Transverse colon (tissue), 4 donors: ENCODE measurements at regions not wholly inside any gene's neighbourhood (a gene's known extent, or its start where the extent isn't known, plus 50 kb on each side); places are given as distances from the start of the nearest gene placed in this dataset.
A peak's percentile ranks its signal among the peaks of the same experiment; 100 is the strongest.

Source experiments
- DNase-seq: peaks from one replicate; pipeline ENCODE4 v3.0.0-alpha.2; 2019
- H3K27ac ChIP-seq, 4 donors: fragments of 200-600 bp; sonication (generic); 2 replicates each; pipeline ENCODE4 v1.5.1; 2016 to 2018; ENCODE audit warnings: inconsistent platforms in 4 of 4
- H3K27me3 ChIP-seq: fragments of 200-600 bp; sonication (generic); 2 replicates; pipeline ENCODE4 v1.5.1; 2017; ENCODE audit warnings: inconsistent platforms
- H3K36me3 ChIP-seq, 4 donors: fragments of 200-600 bp; sonication (generic); 2 replicates each; pipeline ENCODE4 v1.5.1; 2017 to 2019; ENCODE audit warnings: inconsistent platforms in 4 of 4
- H3K4me1 ChIP-seq, 4 donors: fragments of 200-600 bp; sonication (generic); 2 replicates each; pipeline ENCODE4 v1.5.1; 2017 to 2020; ENCODE audit warnings: inconsistent platforms in 4 of 4
- H3K4me3 ChIP-seq, 4 donors: fragments of 200-600 bp; sonication (generic); 1 replicate in 1 of 4; 2 replicates in 3 of 4; pipeline versions ENCODE4 v1.5.1 to v1.6.1; 2017 to 2019; ENCODE audit warnings: inconsistent platforms in 4 of 4
- H3K9me3 ChIP-seq, 2 donors: fragments of 200-600 bp; sonication (generic); 2 replicates each; pipeline ENCODE4 v1.5.1; 2017 to 2019; ENCODE audit warnings: inconsistent platforms in 2 of 2
- EP300 ChIP-seq: sonication (generic); formaldehyde crosslinking; IDR thresholded peaks from one replicate; pipeline ENCODE4 v1.6.1; 2017; ENCODE audit warnings: antibody characterized with exemption, low read depth
- POLR2A ChIP-seq: fragments of 450-650 bp; IDR thresholded peaks from one replicate; pipeline ENCODE4 v1.6.1; 2016; ENCODE audit warnings: antibody characterized with exemption, mild to moderate bottlenecking, moderate library complexity
- POLR2AphosphoS5 ChIP-seq, 3 donors: sonication (generic); formaldehyde crosslinking; IDR thresholded peaks; one replicate each; pipeline ENCODE4 v1.6.1; 2016; ENCODE audit warnings: antibody characterized with exemption in 3 of 3
- WGBS, 2 donors: methylation state at CpG; one replicate each; pipeline ENCODE4 v1.1.5; 2018; ENCODE audit warnings: low coverage in 1 of 2; 5-methylcytosine and 5-hydroxymethylcytosine counted together
- in situ Hi-C, 4 donors: fragments of 200-750 bp; cut with MboI; loops; one replicate each; pipeline versions ENCODE4 v1.15.0 to v1.15.1; 2017; ENCODE audit warnings: low sequenced_read_pairs in 3 of 4, low pct_ligation_motif_present in 1 of 4, low pct_unique_long_range_greater_than_20kb in 1 of 4
- intact Hi-C: fragments of 100-400 bp; cut with DNase I; formaldehyde crosslinking; loops from one replicate; pipeline ENCODE4 v1.15.1; 2023; ENCODE audit warnings: low total_unique reads
- TF ChIP-seq, protein P1 (sequence below), 5 experiments: fragments of 200-600 bp in 3 of 5; fragments of 450-650 bp in 2 of 5; sonication (generic) in 3 of 5; IDR thresholded peaks; 1 replicate in 2 of 5; 2 replicates in 3 of 5; pipeline ENCODE4 v1.5.1; 2016 to 2017; ENCODE audit warnings: antibody characterized with exemption in 5 of 5, inconsistent platforms in 3 of 5, mild to moderate bottlenecking in 2 of 5, moderate library complexity in 1 of 5

DNA sequence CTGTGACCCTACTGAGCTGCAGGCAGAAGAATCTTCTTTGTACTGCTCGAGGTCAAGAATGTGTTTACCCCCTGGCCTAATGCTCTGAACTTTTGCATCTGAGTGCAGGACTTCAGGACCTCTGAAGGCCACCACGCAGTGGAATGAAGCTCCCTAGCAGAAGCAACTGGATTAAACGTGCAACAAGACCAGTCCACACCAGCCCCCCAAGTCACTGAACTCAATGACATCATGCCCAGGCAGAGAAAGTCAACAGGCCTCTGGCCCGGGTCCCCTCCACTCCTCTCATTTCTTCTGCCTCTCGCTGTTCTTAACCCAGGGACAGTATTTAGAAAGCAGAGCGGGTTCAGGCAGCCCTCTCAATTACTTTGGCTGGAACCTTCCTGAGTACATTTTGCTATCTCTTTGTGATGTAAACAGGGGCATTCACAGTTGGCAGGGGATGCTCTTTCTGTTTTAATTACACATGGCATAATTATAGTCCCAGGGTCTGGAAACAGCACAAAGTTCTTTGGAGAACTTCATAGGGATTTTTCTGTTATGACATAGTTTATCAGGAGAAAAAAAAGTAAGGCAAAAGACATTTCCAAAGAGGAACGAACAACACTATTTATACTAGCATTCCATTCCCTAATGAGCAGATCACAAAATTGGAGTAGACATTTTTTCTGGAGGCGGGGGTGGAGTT lies 108.2 kb upstream of the SPATA31D4 start:
- DNase-seq, result no peak
- WGBS, 2 donors, result 70 to 72% methylated on average over 4 to 8 of the region's 8 CpGs

DNA sequence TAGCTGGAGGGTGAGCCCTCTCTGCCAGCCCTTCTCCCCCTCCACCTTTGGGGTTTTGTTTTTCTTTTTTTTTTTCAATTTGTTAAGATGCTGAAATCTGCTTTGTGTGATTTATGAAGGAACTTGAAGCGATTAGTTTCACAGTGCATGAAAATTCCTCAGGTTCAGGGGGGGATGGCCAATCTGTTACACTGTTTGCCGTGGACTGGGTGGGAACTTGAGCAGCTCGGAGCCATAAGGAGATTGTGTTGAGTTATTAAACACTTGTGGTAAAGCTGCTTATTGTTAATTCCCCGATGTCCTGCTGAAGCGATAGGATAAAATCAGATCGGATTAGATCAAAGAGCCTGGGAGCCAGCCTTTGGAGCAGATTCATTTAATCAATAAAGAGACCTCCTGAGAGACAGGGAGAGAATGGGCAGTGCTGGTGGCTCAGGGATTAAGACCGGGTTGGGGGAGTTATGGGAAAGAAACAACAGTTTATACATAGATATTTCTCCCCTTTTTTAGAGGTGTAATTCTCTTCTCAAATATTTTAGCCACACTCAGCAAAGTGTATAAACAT lies 105.8 kb upstream of the SPATA31D4 start:
- DNase-seq, result no peak
- 90% methylated on average over 7 of the region's 7 CpGs for WGBS, 2 donors

More for the DNA sequence above, 108.2 kb upstream of the SPATA31D4 start:
- Histone ChIP-seq H3K4me1 (peaks cover 0 to 18% (median 0%) of the 10 kb centered on the region in 4 donors), H3K36me3 (no peaks in the 10 kb centered on the region), H3K27me3 (no peaks in the 10 kb centered on the region), H3K9me3 (no peaks in the 10 kb centered on the region), H3K27ac (peak overlapping the region; percentile 44 to 61 (median 57)), H3K4me3 (no peak overlapping the region)
- in situ Hi-C loops, result no loop called here
- intact Hi-C loops, result no loop called here
- peak in 2 of 3 donors; percentile 22 to 44 for TF ChIP-seq POLR2AphosphoS5 (IDR thresholded peaks at IDR 0.05)
- no peak for TF ChIP-seq POLR2A
- TF ChIP-seq, protein P1, sequence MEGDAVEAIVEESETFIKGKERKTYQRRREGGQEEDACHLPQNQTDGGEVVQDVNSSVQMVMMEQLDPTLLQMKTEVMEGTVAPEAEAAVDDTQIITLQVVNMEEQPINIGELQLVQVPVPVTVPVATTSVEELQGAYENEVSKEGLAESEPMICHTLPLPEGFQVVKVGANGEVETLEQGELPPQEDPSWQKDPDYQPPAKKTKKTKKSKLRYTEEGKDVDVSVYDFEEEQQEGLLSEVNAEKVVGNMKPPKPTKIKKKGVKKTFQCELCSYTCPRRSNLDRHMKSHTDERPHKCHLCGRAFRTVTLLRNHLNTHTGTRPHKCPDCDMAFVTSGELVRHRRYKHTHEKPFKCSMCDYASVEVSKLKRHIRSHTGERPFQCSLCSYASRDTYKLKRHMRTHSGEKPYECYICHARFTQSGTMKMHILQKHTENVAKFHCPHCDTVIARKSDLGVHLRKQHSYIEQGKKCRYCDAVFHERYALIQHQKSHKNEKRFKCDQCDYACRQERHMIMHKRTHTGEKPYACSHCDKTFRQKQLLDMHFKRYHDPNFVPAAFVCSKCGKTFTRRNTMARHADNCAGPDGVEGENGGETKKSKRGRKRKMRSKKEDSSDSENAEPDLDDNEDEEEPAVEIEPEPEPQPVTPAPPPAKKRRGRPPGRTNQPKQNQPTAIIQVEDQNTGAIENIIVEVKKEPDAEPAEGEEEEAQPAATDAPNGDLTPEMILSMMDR (IDR thresholded peaks at IDR 0.05), result no peak
- no peak for TF ChIP-seq EP300

DNA sequence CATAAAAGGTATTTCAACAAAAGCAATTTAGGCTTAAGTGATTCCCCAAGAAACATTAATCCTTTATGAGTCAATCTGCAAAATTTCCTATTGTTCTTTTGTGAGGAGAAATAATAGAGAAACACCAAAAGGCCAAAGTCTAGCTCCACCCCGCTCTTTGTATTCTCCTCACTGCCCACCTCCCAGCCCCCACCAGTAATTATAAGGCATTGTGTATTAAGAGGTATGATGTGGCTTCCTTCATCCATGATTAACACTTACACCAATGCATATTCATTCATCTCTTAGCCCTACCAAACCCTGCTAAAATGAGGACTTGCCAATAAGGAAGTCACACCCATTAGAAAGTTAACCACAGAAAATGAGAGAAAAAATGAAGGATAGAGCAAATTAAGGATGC lies 105.3 kb upstream of the SPATA31D4 start:
- Histone ChIP-seq H3K27ac (no peak overlapping the region), H3K9me3 (no peaks in the 10 kb centered on the region), H3K27me3 (no peaks in the 10 kb centered on the region), H3K36me3 (no peaks in the 10 kb centered on the region), H3K4me1 (peaks cover 0 to 16% (median 0%) of the 10 kb centered on the region in 4 donors), H3K4me3 (no peak overlapping the region)
- in situ Hi-C loops, result no loop called here
- 73 to 75% methylated on average over 1 of the region's 1 CpG for WGBS, 2 donors
- intact Hi-C loops, result no loop called here
- DNase-seq, result no peak
- TF ChIP-seq POLR2A, result no peak
- TF ChIP-seq EP300, result no peak
- TF ChIP-seq, protein P1 (IDR thresholded peaks at IDR 0.05), result no peak
- TF ChIP-seq POLR2AphosphoS5 (IDR thresholded peaks at IDR 0.05), result no peak

More for the DNA sequence above, 105.8 kb upstream of the SPATA31D4 start:
- no peak for TF ChIP-seq EP300
- TF ChIP-seq, protein P1 (IDR thresholded peaks at IDR 0.05), result no peak
- no peak for TF ChIP-seq POLR2A
- no peak for TF ChIP-seq POLR2AphosphoS5 (IDR thresholded peaks at IDR 0.05)
- in situ Hi-C loops (no loop called here), intact Hi-C loops (no loop called here)
- Histone ChIP-seq H3K36me3 (no peaks in the 10 kb centered on the region), H3K4me1 (peaks cover 0 to 16% (median 0%) of the 10 kb centered on the region in 4 donors), H3K9me3 (no peaks in the 10 kb centered on the region), H3K4me3 (no peak overlapping the region), H3K27ac (no peak overlapping the region), H3K27me3 (no peaks in the 10 kb centered on the region)

DNA sequence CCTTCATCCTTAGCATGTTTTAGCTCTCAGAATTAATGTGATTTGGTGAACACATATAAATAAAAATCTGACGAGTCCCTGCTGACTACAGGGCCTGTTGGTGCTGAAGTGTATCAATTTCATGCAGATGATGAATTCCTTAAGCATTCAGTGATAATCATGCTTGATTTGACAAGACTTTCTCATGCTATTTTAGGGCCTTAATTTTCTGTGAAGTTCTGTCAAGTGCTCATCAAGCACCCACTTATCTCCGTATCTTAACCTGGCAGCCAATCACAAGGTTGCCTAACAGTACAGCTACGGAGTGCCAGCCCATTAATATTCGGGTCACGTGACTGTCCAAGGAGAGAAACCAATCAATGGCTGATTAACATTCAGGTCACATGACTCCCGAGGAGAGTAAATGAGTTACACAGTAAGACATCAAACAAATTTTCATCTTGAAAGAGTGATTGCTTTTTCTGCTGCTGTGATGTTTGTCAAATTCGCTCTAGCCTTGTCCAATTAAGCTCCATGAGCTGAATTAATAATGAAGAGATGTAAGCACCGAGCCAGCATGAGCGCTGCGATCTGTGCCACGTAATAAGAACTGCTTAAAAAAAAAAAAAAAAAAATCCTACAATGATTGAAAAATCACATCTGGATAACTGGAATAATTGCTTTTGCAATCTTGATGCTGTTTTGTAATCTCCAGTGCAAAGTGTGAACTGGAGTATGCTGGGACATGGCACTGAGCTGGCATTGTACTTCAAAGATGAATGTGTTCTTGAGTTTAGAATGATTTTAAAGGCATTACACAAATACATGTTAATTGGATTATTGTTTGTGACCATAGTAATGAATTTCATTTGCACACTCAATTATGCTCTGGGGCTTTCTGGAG lies 104.3 kb upstream of the SPATA31D4 start:
- Histone ChIP-seq H3K27me3 (no peaks in the 10 kb centered on the region), H3K36me3 (no peaks in the 10 kb centered on the region), H3K4me3 (no peak overlapping the region), H3K27ac (no peak overlapping the region), H3K9me3 (no peaks in the 10 kb centered on the region), H3K4me1 (peaks cover 0 to 16% (median 0%) of the 10 kb centered on the region in 4 donors)
- no peak for DNase-seq
- no peak for TF ChIP-seq POLR2AphosphoS5 (IDR thresholded peaks at IDR 0.05)
- no peak for TF ChIP-seq POLR2A
- TF ChIP-seq EP300, result no peak
- TF ChIP-seq, protein P1 (IDR thresholded peaks at IDR 0.05), result no peak
- intact Hi-C loops (no loop called here), in situ Hi-C loops (no loop called here)
- 79 to 82% methylated on average over 6 to 11 of the region's 11 CpGs for WGBS, 2 donors
